H1 (cell line): ENCODE measurements at regions not wholly inside any gene's neighbourhood (a gene's known extent, or its start where the extent isn't known, plus 50 kb on each side); places are given as distances from the start of the nearest gene placed in this dataset.

Source experiments
- CTCF ChIA-PET: fragments of 300-600 bp; sonication (Branson Sonifier 250); formaldehyde crosslinking; loops from one replicate; lab custom pipeline; 2021; ENCODE audit not compliant: partially characterized antibody; lab: Charles Lee
- POLR2A ChIA-PET: fragments of 300-600 bp; sonication (Branson Sonifier 250); formaldehyde crosslinking; loops from one replicate; lab custom pipeline; 2021; ENCODE audit warnings: inconsistent platforms; ENCODE audit not compliant: partially characterized antibody; lab: Charles Lee
- DNase-seq, 2 experiments: peaks; one replicate each; pipeline versions ENCODE4 v3.0.0 to v3.0.0-alpha.2; 2010 to 2022; ENCODE audit warnings: low spot score in 2 of 2, low read depth in 1 of 2, mixed read lengths in 1 of 2
- FAIRE-seq: peaks from 2 replicates; lab custom pipeline; 2011; peaks lifted over from hg19 to GRCh38; lab: Jason Lieb, UNC
- H2AFZ ChIP-seq: 2 replicates; pipeline ENCODE4 v1.8.1; 2012; ENCODE audit warnings: low read length, inconsistent platforms
- H2AK5ac ChIP-seq: 2 replicates; pipeline ENCODE4 v1.6.1; 2013; ENCODE audit warnings: low read depth, low read length
- H2BK120ac ChIP-seq: replicated peaks from 2 replicates; pipeline ENCODE3; 2013; ENCODE audit warnings: low read depth, low read length, inconsistent platforms
- H2BK12ac ChIP-seq: 2 replicates; pipeline ENCODE4 v1.6.1; 2013; ENCODE audit warnings: low read depth, low read length
- H2BK15ac ChIP-seq: 2 replicates; pipeline ENCODE4 v1.6.1; 2013; ENCODE audit warnings: low read length
- H2BK20ac ChIP-seq: 2 replicates; pipeline ENCODE4 v1.6.1; 2013; ENCODE audit warnings: low read length
- H2BK5ac ChIP-seq: 2 replicates; pipeline ENCODE4 v1.6.1; 2013; ENCODE audit warnings: low read depth, low read length
- H3K14ac ChIP-seq: 2 replicates; pipeline ENCODE4 v1.6.1; 2013; ENCODE audit warnings: inconsistent platforms; ENCODE audit not compliant: insufficient read length
- H3K18ac ChIP-seq: 2 replicates; pipeline ENCODE4 v1.6.1; 2013; ENCODE audit warnings: low read length; ENCODE audit errors: extremely low read depth
- H3K23ac ChIP-seq: 2 replicates; pipeline ENCODE4 v1.6.1; 2013; ENCODE audit warnings: inconsistent platforms; ENCODE audit not compliant: insufficient read length
- H3K23me2 ChIP-seq: 2 replicates; pipeline ENCODE4 v1.6.1; 2013; ENCODE audit warnings: low read depth, low read length
- H3K27ac ChIP-seq: 2 replicates; pipeline ENCODE4 v1.6.1; 2011; ENCODE audit warnings: low read depth, low read length, inconsistent platforms
- H3K27me3 ChIP-seq, 4 experiments: replicated peaks in 1 of 4; 1 replicate in 1 of 4; 2 replicates in 3 of 4; pipeline versions ENCODE4 v1.6.1 to v1.8.1; 2011 to 2013; ENCODE audit warnings: low read length in 3 of 4, mild to moderate bottlenecking in 3 of 4, inconsistent platforms in 2 of 4, mixed read lengths in 2 of 4, moderate library complexity in 1 of 4; ENCODE audit not compliant: control insufficient read depth in 3 of 4, insufficient read depth in 3 of 4; ENCODE audit errors: extremely low read depth in 1 of 4
- H3K36me3 ChIP-seq, 4 experiments: 2 replicates each; pipeline versions ENCODE4 v1.6.1 to v1.8.1; 2011 to 2013; ENCODE audit warnings: mild to moderate bottlenecking in 4 of 4, low read length in 3 of 4, moderate library complexity in 2 of 4, control low read depth in 1 of 4, inconsistent platforms in 1 of 4; ENCODE audit not compliant: insufficient read depth in 4 of 4, control insufficient read depth in 2 of 4
- H3K4ac ChIP-seq: replicated peaks from 2 replicates; pipeline ENCODE3; 2013; ENCODE audit warnings: low read length, low read depth, mixed read lengths, inconsistent platforms; ENCODE audit not compliant: insufficient read length
- H3K4me1 ChIP-seq, 4 experiments: replicated peaks in 1 of 4; 1 replicate in 1 of 4; 2 replicates in 3 of 4; pipeline versions ENCODE4 v1.6.1 to v1.8.1; 2011 to 2013; ENCODE audit warnings: low read length in 3 of 4, inconsistent platforms in 2 of 4, mixed read lengths in 1 of 4; ENCODE audit not compliant: insufficient read depth in 4 of 4, control insufficient read depth in 3 of 4
- H3K4me2 ChIP-seq, 2 experiments: 2 replicates each; pipeline versions ENCODE4 v1.6.1 to v1.8.1; 2011 to 2013; ENCODE audit warnings: low read depth in 2 of 2, low read length in 2 of 2, control low read depth in 1 of 2, inconsistent platforms in 1 of 2, mild to moderate bottlenecking in 1 of 2; ENCODE audit not compliant: insufficient read depth in 1 of 2
- H3K4me3 ChIP-seq, 4 experiments: fragments of 200-600, 300-600 bp in 1 of 4; sonication (generic), shearing (Covaris generic), sonication (Bioruptor Twin) in 1 of 4; 2 replicates each; pipeline versions ENCODE4 v1.5.1 to v1.8.1; 2011 to 2016; ENCODE audit warnings: low read length in 4 of 4, low read depth in 3 of 4, control low read depth in 2 of 4, inconsistent platforms in 2 of 4, mild to moderate bottlenecking in 2 of 4, mixed read lengths in 1 of 4, moderate library complexity in 1 of 4; ENCODE audit not compliant: insufficient read depth in 2 of 4; ENCODE audit errors: extremely low read depth in 1 of 4
- H3K56ac ChIP-seq: replicated peaks from 2 replicates; pipeline ENCODE3; 2013; ENCODE audit warnings: low read depth, mild to moderate bottlenecking, mixed read lengths, low read length, inconsistent platforms; ENCODE audit not compliant: insufficient read length
- H3K79me1 ChIP-seq: 2 replicates; pipeline ENCODE4 v1.6.1; 2013; ENCODE audit warnings: low read depth, low read length, control low read depth
- H3K79me2 ChIP-seq, 2 experiments: 2 replicates each; pipeline versions ENCODE4 v1.6.1 to v1.8.1; 2012 to 2013; ENCODE audit warnings: low read length in 2 of 2, mild to moderate bottlenecking in 2 of 2, inconsistent platforms in 1 of 2; ENCODE audit not compliant: insufficient read depth in 2 of 2, control insufficient read depth in 1 of 2
- H3K9ac ChIP-seq, 4 experiments: replicated peaks in 1 of 4; 1 replicate in 1 of 4; 2 replicates in 3 of 4; pipeline versions ENCODE4 v1.6.1 to v1.8.1; 2011 to 2013; ENCODE audit warnings: low read depth in 3 of 4, low read length in 3 of 4, control low read depth in 2 of 4, mild to moderate bottlenecking in 2 of 4, moderate library complexity in 2 of 4, inconsistent platforms in 1 of 4; ENCODE audit errors: extremely low read depth in 1 of 4
- H3K9me3 ChIP-seq, 2 experiments: 2 replicates each; pipeline versions ENCODE4 v1.6.1 to v1.8.1; 2012 to 2013; ENCODE audit warnings: mild to moderate bottlenecking in 2 of 2, moderate library complexity in 2 of 2, control low read depth in 1 of 2, inconsistent platforms in 1 of 2, low read depth in 1 of 2, low read length in 1 of 2, mixed read lengths in 1 of 2; ENCODE audit not compliant: insufficient read depth in 2 of 2
- H4K20me1 ChIP-seq, 2 experiments: replicated peaks in 1 of 2; 2 replicates each; pipeline versions ENCODE3 to v1.8.1; 2011 to 2013; ENCODE audit warnings: inconsistent platforms in 2 of 2, low read length in 2 of 2, mild to moderate bottlenecking in 1 of 2; ENCODE audit not compliant: insufficient read depth in 2 of 2, control insufficient read depth in 1 of 2
- H4K5ac ChIP-seq: 2 replicates; pipeline ENCODE4 v1.6.1; 2013; ENCODE audit warnings: low read length, low read depth, mixed read lengths, inconsistent platforms; ENCODE audit not compliant: insufficient read length
- H4K8ac ChIP-seq: 2 replicates; pipeline ENCODE4 v1.8.0; 2013; ENCODE audit warnings: mild to moderate bottlenecking, moderate library complexity, low read length, inconsistent platforms; ENCODE audit not compliant: insufficient read depth; ENCODE audit errors: extremely low read depth
- H4K91ac ChIP-seq: replicated peaks from 2 replicates; pipeline ENCODE3; 2013; ENCODE audit warnings: low read length, mixed read lengths, inconsistent platforms; ENCODE audit not compliant: insufficient read length
- EGR1 ChIP-seq: IDR thresholded peaks from 2 replicates; pipeline ENCODE4 v1.6.1; 2011; ENCODE audit warnings: low read depth, low read length, borderline replicate concordance
- GABPA ChIP-seq: IDR thresholded peaks from 2 replicates; pipeline ENCODE4 v1.6.1; 2011; ENCODE audit warnings: mild to moderate bottlenecking, low read length, moderate library complexity, borderline replicate concordance; ENCODE audit not compliant: insufficient read depth
- HDAC6 ChIP-seq: IDR thresholded peaks from one replicate; pipeline ENCODE4 v1.7.1; 2012; ENCODE audit warnings: low read depth, mild to moderate bottlenecking, inconsistent platforms, low read length, moderate library complexity
- JUN ChIP-seq: IDR thresholded peaks from 2 replicates; pipeline ENCODE4 v1.6.1; 2011; ENCODE audit warnings: low read depth, mild to moderate bottlenecking, improper control_type of control experiment, low read length
- MAFK ChIP-seq: IDR thresholded peaks from 2 replicates; pipeline ENCODE4 v1.6.1; 2012; ENCODE audit warnings: low read depth, mild to moderate bottlenecking, improper control_type of control experiment, low read length
- NRF1 ChIP-seq: IDR thresholded peaks from 2 replicates; pipeline ENCODE4 v1.6.1; 2011; ENCODE audit warnings: mild to moderate bottlenecking, low read depth, low read length, improper control_type of control experiment
- POU5F1 ChIP-seq: IDR thresholded peaks from 2 replicates; pipeline ENCODE4 v1.6.1; 2011; ENCODE audit warnings: low read depth, mild to moderate bottlenecking, low read length, moderate library complexity
- SIX5 ChIP-seq: IDR thresholded peaks from 2 replicates; pipeline ENCODE4 v1.6.1; 2011; ENCODE audit warnings: mild to moderate bottlenecking, low read depth, low read length
- SUZ12 ChIP-seq: fragments of 200-600 bp; sonication (generic); IDR thresholded peaks from 2 replicates; pipeline ENCODE4 v1.6.1; 2012; ENCODE audit warnings: mild to moderate bottlenecking, inconsistent platforms, low read length, moderate library complexity, mixed read lengths
- TAF7 ChIP-seq: optimal IDR thresholded peaks from 2 replicates; pipeline ENCODE3; 2011; ENCODE audit warnings: low read depth, mild to moderate bottlenecking, inconsistent platforms, low read length, moderate library complexity, borderline replicate concordance
- TBP ChIP-seq: IDR thresholded peaks from 2 replicates; pipeline ENCODE4 v1.6.1; 2011; ENCODE audit warnings: low read depth, low read length, improper control_type of control experiment
- TCF12 ChIP-seq: IDR thresholded peaks from 2 replicates; pipeline ENCODE4 v1.6.1; 2011; ENCODE audit warnings: low read depth, mild to moderate bottlenecking, low read length
- WGBS, 2 experiments: shearing (Covaris generic) in 1 of 2; methylation state at CpG; one replicate each; pipeline versions ENCODE4 v1.1.6 to v1.1.7; 2013 to 2015; ENCODE audit warnings: low lambda C conversion rate in 2 of 2, mixed read lengths in 2 of 2, inconsistent platforms in 1 of 2, low coverage in 1 of 2, missing lambda C conversion rate in 1 of 2; ENCODE audit not compliant: insufficient replicate concordance in 2 of 2, insufficient coverage in 1 of 2, insufficient read length in 1 of 2; ENCODE audit errors: extremely low coverage in 1 of 2, missing lambda C conversion rate in 1 of 2; 5-methylcytosine and 5-hydroxymethylcytosine counted together
- TF ChIP-seq, protein P1 (sequence below): IDR thresholded peaks from 2 replicates; pipeline ENCODE4 v1.6.1; 2011; ENCODE audit warnings: low read length, improper control_type of control experiment

DNA sequence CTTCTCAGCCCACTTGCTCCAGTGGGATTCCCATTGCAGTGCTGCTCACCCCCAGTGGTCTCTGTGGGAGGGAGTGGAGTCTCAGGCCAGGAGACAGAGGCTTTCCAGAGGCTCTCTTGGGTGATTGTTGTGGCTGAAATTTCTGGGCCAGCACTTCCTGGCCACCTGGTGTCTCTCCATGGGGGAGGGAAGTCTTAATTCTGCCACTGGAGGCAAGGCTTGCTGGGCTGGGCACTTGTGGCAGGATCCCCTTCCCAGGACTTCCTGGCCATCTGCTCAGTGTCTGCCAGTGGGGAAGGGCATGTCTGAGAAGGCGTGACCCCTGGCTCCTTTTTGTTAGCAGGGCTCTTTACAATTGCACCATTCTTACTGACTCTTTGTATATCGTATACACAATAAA is 351.8 kb downstream of the GABRB3 start:
- Histone ChIP-seq H2BK5ac (peak overlapping the region; percentile 60; the same call in 1 of the 2 replicates), H3K18ac (no peak overlapping the region; the same call in none of the 2 replicates), H3K14ac (no peak overlapping the region), H3K23ac (no peak overlapping the region), H2BK20ac (no peak overlapping the region), H3K79me1 (no peaks in the 10 kb centered on the region), H3K4me1 (no peaks in the 10 kb centered on the region), H2AK5ac (no peak overlapping the region), H3K23me2 (no peaks in the 10 kb centered on the region), H3K27me3 (no peaks in the 10 kb centered on the region), H4K5ac (no peak overlapping the region), H2BK12ac (no peak overlapping the region), H2AFZ (0 out of 2 replicates have a peak overlapping the region, but pooled peaks have one; percentile 38), H3K9ac (no peak overlapping the region), H3K4me2 (no peak overlapping the region), H4K8ac (no peak overlapping the region), H4K20me1 (no peaks in the 10 kb centered on the region), H3K9me3 (no peaks in the 10 kb centered on the region), H3K27ac (no peak overlapping the region), H3K4ac (no peak overlapping the region), H2BK120ac (no peak overlapping the region), H4K91ac (no peak overlapping the region), H3K79me2 (no peaks in the 10 kb centered on the region), H2BK15ac (no peak overlapping the region), H3K36me3 (no peaks in the 10 kb centered on the region), H3K56ac (no peak overlapping the region), H3K4me3 (no peak overlapping the region)
- TF ChIP-seq TAF7 = no peak
- TF ChIP-seq HDAC6 = no peak
- TF ChIP-seq GABPA = no peak
- no peak for TF ChIP-seq SIX5
- no peak for TF ChIP-seq SUZ12
- TF ChIP-seq, protein P1, sequence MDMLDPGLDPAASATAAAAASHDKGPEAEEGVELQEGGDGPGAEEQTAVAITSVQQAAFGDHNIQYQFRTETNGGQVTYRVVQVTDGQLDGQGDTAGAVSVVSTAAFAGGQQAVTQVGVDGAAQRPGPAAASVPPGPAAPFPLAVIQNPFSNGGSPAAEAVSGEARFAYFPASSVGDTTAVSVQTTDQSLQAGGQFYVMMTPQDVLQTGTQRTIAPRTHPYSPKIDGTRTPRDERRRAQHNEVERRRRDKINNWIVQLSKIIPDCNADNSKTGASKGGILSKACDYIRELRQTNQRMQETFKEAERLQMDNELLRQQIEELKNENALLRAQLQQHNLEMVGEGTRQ = no peak
- TF ChIP-seq JUN = no peak
- TF ChIP-seq TCF12 = no peak
- no peak for TF ChIP-seq MAFK
- no peak for TF ChIP-seq TBP
- TF ChIP-seq POU5F1 = no peak
- TF ChIP-seq EGR1 = no peak
- TF ChIP-seq NRF1 = no peak
- DNase-seq = no peak
- ChIA-PET CTCF (no interaction called here), POLR2A (no interaction called here)
- no peak for FAIRE-seq
- WGBS, 2 experiments = 90% methylated on average over 2 of the region's 2 CpGs; no CpG with 5 or more reads in 1 of the 2 experiments
